Hematopoietic multipotent progenitor cell (in vitro differentiated cells): ENCODE measurements at regions not wholly inside any gene's neighbourhood (a gene's known extent, or its start where the extent isn't known, plus 50 kb on each side); places are given as distances from the start of the nearest gene placed in this dataset.

Experiments used
- DNase-seq, 3 donors: peaks; one replicate each; pipeline ENCODE4 v3.0.0-alpha.2; 2011 to 2015; ENCODE audit warnings: low read depth in 2 of 3, low spot score in 2 of 3

- DNase-seq: peak in 2 of 3 donors; percentile 84 to 87
Measured at GRCh38 chr9:134243778-134244467, 79.6 kb upstream of the RNU6ATAC start.

GRCh38 chr9:134245179-134245578, 80.8 kb upstream of the RNU6ATAC start:
- no peak for DNase-seq

- DNase-seq: no peak
Measured at GRCh38 chr9:134247918-134248631, 78.2 kb upstream of the RXRA start.

DNA sequence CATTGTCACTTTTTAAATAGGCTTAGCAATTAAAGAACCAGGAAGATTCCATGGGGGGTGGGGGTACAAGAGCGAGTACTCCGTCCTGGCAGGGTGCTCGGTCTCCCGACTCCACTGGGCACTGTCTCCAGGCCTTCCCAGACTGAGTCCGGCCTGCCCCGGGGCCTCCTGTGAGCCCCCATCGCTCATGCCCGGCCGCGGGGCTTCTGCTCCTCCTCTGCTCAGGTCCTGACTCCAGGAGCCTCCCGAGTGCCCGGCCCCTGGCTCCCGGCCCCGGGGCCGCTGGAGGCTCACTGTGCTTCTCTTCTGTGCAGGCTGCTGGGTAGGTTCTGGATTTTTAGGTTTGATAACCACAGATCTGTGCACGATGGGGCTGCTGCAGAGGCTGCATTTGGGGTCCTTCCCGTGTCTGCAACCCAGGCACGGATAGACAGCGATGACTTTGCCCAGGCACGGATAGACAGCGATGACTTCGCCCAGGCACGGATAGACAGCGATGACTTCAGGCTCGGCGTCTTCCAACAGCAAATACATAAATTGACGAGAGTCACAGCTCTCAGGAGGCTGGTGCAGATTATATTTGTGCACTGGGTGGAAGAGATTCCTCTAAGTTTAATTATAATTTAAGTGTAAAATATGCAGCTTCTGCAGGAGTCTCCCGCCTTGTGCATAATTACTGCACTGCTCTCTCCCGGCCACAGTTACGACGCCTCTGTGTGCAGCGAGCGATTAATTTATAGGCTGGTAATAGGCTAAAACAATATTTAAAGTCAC, 74.8 kb upstream of the RXRA start:
- DNase-seq: no peak

GRCh38 chr9:134252084-134252830, 74.0 kb upstream of the RXRA start:
- no peak for DNase-seq

DNA sequence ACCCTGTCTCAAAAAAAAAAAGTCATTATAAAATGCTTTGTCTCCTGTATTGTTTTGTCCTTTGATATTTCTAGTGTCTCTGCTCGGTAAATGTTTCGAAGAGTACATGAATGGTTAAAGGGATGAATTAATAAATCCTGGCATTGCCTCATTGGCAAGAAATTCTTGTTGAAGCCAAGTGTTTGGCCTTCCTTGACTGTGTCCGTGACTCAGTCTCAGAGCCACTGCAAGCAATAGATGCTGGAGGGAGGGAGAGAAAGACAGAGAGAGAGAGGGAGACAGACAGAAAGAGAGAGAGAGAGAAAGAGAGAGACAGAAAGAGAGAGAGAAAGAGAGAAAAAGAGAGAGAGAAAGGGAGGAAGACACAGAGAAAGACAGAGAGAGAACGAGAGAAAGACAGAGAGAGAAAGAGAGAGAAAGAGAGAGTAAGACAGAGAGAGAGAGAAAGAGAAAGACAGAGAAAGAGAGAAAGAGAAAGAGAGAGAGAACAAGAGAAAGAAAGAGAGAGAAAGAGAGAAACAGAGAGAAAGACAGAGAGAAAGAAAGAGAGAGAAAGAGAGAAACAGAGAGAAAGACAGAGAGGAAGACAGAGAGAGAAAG, 72.5 kb upstream of the RXRA start:
- no peak for DNase-seq

GRCh38 chr9:134258332-134258731, 67.9 kb upstream of the RXRA start:
- DNase-seq: no peak

DNA sequence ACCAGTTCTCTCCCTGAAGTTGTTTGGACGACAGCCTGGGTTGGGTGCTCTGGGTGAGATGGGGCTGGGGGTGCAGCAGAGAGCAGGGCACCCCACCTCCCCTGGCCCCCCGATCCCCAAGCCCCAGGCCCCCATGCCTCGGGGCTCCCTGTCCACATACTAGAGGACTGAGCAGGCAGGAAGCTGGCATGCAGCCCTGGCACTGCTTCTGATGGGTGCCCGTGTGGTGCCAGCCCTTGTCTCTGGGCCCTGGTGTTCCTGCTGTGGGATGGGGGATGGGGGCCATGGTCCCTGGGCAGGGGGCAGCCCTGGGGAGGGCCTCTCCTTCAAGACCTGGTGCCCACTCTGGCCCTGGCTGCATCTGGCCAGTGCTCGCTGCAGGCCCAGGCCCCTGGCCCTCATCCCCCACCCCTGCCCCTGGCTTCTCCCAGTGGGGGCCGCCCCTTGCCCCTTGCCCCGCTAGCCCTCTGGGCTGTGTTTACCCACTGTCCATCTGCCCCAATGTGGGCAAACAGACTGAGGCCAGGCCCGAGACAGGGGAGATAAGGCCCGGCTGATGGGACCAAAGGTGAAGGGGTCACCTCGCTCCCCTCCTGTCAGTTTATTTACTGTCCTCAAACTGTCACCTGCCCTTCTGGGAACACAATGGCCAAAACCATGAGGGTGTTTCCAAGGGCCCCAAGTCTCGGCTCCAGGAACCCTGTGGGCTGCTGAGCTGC, 67.3 kb upstream of the RXRA start:
- DNase-seq: no peak

- DNase-seq: no peak
Measured at GRCh38 chr9:134259708-134260107, 66.5 kb upstream of the RXRA start.

DNA sequence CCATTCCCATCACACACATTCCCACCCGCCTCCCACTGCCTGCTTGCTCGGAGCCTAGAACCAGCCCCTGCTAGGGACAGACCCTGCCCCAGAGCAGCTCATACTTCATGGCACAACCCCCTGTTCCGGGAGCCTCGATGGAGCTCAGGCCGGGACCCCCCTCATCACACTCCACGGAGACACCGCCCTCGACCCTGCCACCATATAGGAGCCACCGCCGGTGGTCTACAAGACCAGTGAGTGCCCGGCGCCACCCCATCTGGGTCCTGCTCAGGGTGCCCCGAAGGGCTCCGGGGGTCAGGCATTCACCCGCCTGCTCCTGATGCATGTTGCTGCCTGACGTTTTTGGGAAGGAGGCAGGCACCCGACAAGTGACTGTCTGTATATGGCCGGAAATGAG, 65.5 kb upstream of the RXRA start:
- no peak for DNase-seq

DNA sequence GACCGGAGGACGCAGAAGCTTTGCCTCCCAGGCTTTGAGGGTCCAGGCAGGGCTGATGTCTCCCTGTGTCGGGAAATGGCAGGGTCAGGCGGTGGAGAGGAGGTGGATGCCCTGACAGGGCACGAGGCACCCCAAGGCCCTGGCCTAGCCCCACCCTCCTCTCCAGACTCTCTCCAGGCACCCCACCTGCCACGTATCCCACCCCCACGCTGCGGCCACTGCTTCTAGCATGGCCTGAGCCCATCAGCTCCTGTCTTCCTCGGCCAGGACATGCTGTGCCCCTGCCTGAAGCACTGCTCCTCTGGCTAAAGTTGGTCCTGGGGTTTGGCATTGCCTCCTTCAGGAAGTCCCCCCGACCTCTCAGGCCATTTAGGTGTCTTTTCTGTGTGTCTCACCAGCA, 64.2 kb upstream of the RXRA start:
- no peak for DNase-seq

- DNase-seq: no peak
Measured at GRCh38 chr9:134263596-134263995, 62.7 kb upstream of the RXRA start.

GRCh38 chr9:134264169-134264568, 62.1 kb upstream of the RXRA start:
- no peak for DNase-seq

DNA sequence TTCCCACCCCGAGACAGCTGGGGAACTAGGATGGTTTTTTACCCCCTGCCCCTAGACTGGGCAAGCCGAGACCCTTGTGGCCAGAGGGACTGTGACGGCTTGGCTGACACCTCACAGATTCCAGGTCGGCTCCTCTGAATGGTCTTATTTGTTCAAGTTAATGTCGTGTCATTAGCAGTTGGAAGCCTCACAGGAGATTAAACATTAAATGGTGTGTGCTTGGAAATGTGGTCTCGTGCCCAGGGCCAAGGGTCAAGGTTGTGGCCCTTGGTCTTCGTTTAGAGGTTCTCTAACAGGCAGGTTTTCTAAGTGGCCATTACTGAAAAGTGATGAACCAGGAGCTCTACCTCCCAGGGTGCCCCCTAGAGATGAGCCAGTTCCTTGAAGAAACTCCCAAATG, 61.2 kb upstream of the RXRA start:
- DNase-seq: no peak

- no peak for DNase-seq
Measured at GRCh38 chr9:134266418-134266817, 59.8 kb upstream of the RXRA start.

- no peak for DNase-seq
Measured at GRCh38 chr9:134267305-134267880, 58.9 kb upstream of the RXRA start.

GRCh38 chr9:134267881-134268724, 58.2 kb upstream of the RXRA start:
- DNase-seq: peak in 2 of 3 donors; percentile 73 to 75

- no peak for DNase-seq
Measured at GRCh38 chr9:134268747-134269146, 57.5 kb upstream of the RXRA start.
